SIG-M5 treated with dmso at 0.1 percent for 504 hours (cell line): ENCODE measurements at regions not wholly inside any gene's neighbourhood (a gene's known extent, or its start where the extent isn't known, plus 50 kb on each side); places are given as distances from the start of the nearest gene placed in this dataset.

ENCODE experiments used
- DNase-seq: peaks from one replicate; lab custom pipeline; 2025; ENCODE audit not compliant: unreplicated experiment; lab: John Stamatoyannopoulos, UW

- DNase-seq = no peak
Observed at GRCh38 chr18:54531402-54532065, 59.5 kb upstream of the DYNAP start.

GRCh38 chr18:54532222-54532621, 58.8 kb upstream of the DYNAP start:
- no peak for DNase-seq

- DNase-seq = no peak
Observed at GRCh38 chr18:54532962-54533361, 58.1 kb upstream of the DYNAP start.
